ENCODE measurements at regions not wholly inside any gene's neighbourhood (a gene's known extent, or its start where the extent isn't known, plus 50 kb on each side); places are given as distances from the start of the nearest gene placed in this dataset.
"Not testable (repeated sequence)": the region's sequence is repeated elsewhere in the genome, so short reads cannot be mapped to it uniquely, and the experiment has no call there.

GRCh38 chr1:185383805-185384204 is 66.8 kb upstream of the IVNS1ABP start:
- H3K4me3 Mint-ChIP-seq (ENCODE audit: low read depth); H3K27me3 Mint-ChIP-seq (ENCODE audit: low read depth); H3K4me1 Mint-ChIP-seq (ENCODE audit: low read depth); H3K27ac Mint-ChIP-seq; intact Hi-C loops (cut with micrococcal nuclease); DNase-seq (ENCODE audit: low spot score); H3K36me3 Mint-ChIP-seq (ENCODE audit: low read depth): not testable (repeated sequence)
- peaks cover 18% of the 10 kb centered on the region for H3K9me3 Mint-ChIP-seq

- H3K27ac Mint-ChIP-seq = no peak overlapping the region
- H3K36me3 Mint-ChIP-seq (ENCODE audit: low read depth) = peaks cover 5% of the 10 kb centered on the region
- intact Hi-C loops (cut with micrococcal nuclease) = no loop called here
- peaks cover 4% of the 10 kb centered on the region for H3K27me3 Mint-ChIP-seq (ENCODE audit: low read depth)
- DNase-seq (ENCODE audit: low spot score) = no peak
- H3K9me3 Mint-ChIP-seq = peaks cover 10% of the 10 kb centered on the region
- H3K4me3 Mint-ChIP-seq (ENCODE audit: low read depth) = no peak overlapping the region
- H3K4me1 Mint-ChIP-seq (ENCODE audit: low read depth) = peaks cover 13% of the 10 kb centered on the region
These were observed 60.8 kb upstream of the IVNS1ABP start for GRCh38 chr1:185377831-185378230.

GRCh38 chr1:185376840-185377635 is 60.0 kb upstream of the IVNS1ABP start:
- peaks cover 4% of the 10 kb centered on the region for H3K27me3 Mint-ChIP-seq (ENCODE audit: low read depth)
- peaks cover 5% of the 10 kb centered on the region for H3K36me3 Mint-ChIP-seq (ENCODE audit: low read depth)
- no peak for DNase-seq (ENCODE audit: low spot score)
- no peak overlapping the region for H3K27ac Mint-ChIP-seq
- no peak overlapping the region for H3K4me3 Mint-ChIP-seq (ENCODE audit: low read depth)
- intact Hi-C loops (cut with micrococcal nuclease) = no loop called here
- H3K9me3 Mint-ChIP-seq = peaks cover 10% of the 10 kb centered on the region
- H3K4me1 Mint-ChIP-seq (ENCODE audit: low read depth) = peaks cover 13% of the 10 kb centered on the region

DNA sequence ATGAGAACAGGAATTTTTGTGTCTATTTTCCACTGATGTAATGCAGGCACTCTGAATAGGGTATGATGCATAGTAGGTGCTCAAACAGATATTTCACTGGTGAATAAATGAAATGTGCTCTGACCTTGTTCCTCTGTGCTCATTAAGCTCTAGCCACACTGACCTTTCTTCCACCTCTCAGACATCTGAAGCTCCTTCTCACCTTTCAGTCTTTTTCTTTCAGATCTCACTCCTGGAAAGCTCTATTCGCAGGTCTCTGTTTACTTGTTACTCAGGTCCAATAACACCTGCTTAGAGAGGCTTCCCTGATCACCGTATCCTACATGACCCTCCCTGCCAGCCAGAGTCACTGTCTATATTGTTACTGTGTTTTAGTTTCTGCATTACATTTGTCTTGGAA is 59.2 kb upstream of the IVNS1ABP start:
- Mint-ChIP-seq H3K36me3 (ENCODE audit: low read depth) (no peaks in the 10 kb centered on the region), H3K27ac (no peak overlapping the region), H3K4me3 (ENCODE audit: low read depth) (no peak overlapping the region), H3K27me3 (ENCODE audit: low read depth) (no peaks in the 10 kb centered on the region), H3K9me3 (peaks cover 2% of the 10 kb centered on the region), H3K4me1 (ENCODE audit: low read depth) (peaks cover 13% of the 10 kb centered on the region)
- intact Hi-C loops (cut with micrococcal nuclease) = no loop called here
- DNase-seq (ENCODE audit: low spot score) = no peak

DNA sequence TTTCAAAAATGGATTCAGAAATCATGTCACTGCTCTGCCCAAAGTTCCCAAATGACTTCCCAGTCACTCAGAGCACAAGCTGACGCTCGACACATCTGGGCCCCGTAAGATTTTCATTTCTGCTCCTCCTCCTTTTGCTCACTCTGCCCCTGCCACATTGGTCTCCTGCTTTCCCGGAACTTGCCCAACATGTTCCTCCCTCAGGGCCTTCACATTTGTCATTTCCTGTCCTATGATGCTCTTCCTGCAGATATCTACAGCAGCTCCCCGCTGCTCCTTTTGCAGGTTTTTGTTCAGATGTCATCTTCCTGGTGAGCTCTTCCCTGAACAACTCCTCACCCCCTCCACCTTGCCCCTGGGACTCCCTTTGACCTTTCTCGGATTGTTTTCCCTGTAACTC is 58.5 kb upstream of the IVNS1ABP start:
- Mint-ChIP-seq H3K36me3 (ENCODE audit: low read depth) (no peaks in the 10 kb centered on the region), H3K4me1 (ENCODE audit: low read depth) (peaks cover 13% of the 10 kb centered on the region), H3K4me3 (ENCODE audit: low read depth) (no peak overlapping the region), H3K27ac (no peak overlapping the region), H3K27me3 (ENCODE audit: low read depth) (no peaks in the 10 kb centered on the region), H3K9me3 (no peaks in the 10 kb centered on the region)
- intact Hi-C loops (cut with micrococcal nuclease) = no loop called here
- no peak for DNase-seq (ENCODE audit: low spot score)

DNA sequence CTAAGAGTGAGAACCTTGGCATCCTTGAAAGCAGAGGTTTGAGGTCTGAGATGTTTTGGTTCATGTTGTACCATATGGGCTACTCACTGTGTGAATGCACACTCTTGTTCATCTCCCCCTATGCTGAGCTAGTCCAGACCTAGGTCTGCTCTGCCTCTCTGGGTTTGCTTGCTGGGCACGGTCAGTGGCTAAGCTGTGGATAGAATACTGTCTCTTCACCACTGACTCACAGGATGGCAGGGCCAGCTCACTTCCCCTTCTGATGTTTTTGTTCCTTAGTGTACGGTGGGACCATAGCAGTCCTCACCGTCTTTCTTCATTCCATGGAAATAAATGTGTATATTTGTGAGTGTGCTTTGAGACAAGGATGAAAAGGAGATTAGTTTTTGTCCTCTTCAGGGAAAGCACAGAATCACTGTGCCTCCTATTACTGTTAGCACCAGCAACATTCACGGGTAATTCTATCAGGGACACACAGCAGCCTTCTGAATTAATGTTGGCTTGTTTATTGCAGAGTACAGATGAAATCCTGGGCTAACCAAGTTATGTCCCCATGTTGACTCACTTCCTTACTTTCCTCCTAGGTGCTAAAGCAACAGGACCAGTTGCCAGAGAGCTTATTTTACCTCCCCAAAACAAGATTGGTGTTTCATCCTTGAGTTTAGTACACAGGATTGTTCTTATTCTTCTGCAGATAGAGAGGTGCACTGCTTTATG is 56.9 kb upstream of the IVNS1ABP start:
- Mint-ChIP-seq H3K27ac (no peak overlapping the region), H3K4me1 (ENCODE audit: low read depth) (peaks cover 14% of the 10 kb centered on the region), H3K27me3 (ENCODE audit: low read depth) (no peaks in the 10 kb centered on the region), H3K9me3 (no peaks in the 10 kb centered on the region), H3K36me3 (ENCODE audit: low read depth) (no peaks in the 10 kb centered on the region), H3K4me3 (ENCODE audit: low read depth) (no peak overlapping the region)
- DNase-seq (ENCODE audit: low spot score) = no peak
- intact Hi-C loops (cut with micrococcal nuclease) = no loop called here

DNA sequence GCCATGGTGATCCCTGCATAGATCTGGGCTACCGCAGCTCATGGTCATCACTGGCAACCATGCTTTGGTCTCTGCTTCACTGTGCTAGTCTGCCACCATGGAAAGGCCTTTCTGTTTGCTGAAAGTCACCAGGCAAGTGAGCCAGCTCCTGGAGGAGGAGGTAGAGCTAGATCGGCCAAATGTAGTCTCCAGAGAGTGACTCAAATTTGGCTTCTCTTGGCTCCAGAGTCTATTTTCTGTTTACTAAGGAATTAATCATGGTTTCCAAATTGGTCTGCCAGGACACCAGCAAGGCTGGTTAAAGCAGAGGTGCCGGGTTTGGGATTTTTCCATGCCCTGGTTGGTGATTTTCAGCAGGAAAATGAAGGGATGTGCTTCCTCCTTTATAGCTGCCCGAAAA is 52.7 kb upstream of the IVNS1ABP start:
- no peak overlapping the region for H3K27ac Mint-ChIP-seq
- no peak overlapping the region for H3K4me3 Mint-ChIP-seq (ENCODE audit: low read depth)
- H3K36me3 Mint-ChIP-seq (ENCODE audit: low read depth) = no peaks in the 10 kb centered on the region
- peaks cover 18% of the 10 kb centered on the region for H3K4me1 Mint-ChIP-seq (ENCODE audit: low read depth)
- intact Hi-C loops (cut with micrococcal nuclease) = no loop called here
- no peaks in the 10 kb centered on the region for H3K9me3 Mint-ChIP-seq
- no peak for DNase-seq (ENCODE audit: low spot score)
- peaks cover 4% of the 10 kb centered on the region for H3K27me3 Mint-ChIP-seq (ENCODE audit: low read depth)

- no peak for DNase-seq (ENCODE audit: low spot score)
- peaks cover 7% of the 10 kb centered on the region for H3K27me3 Mint-ChIP-seq (ENCODE audit: low read depth)
- intact Hi-C loops (cut with micrococcal nuclease) = no loop called here
- H3K36me3 Mint-ChIP-seq (ENCODE audit: low read depth) = no peaks in the 10 kb centered on the region
- H3K4me1 Mint-ChIP-seq (ENCODE audit: low read depth) = peaks cover 13% of the 10 kb centered on the region
- no peak overlapping the region for H3K4me3 Mint-ChIP-seq (ENCODE audit: low read depth)
- H3K9me3 Mint-ChIP-seq = no peaks in the 10 kb centered on the region
- no peak overlapping the region for H3K27ac Mint-ChIP-seq
These were observed 52.0 kb upstream of the IVNS1ABP start for GRCh38 chr1:185368913-185369491.

DNA sequence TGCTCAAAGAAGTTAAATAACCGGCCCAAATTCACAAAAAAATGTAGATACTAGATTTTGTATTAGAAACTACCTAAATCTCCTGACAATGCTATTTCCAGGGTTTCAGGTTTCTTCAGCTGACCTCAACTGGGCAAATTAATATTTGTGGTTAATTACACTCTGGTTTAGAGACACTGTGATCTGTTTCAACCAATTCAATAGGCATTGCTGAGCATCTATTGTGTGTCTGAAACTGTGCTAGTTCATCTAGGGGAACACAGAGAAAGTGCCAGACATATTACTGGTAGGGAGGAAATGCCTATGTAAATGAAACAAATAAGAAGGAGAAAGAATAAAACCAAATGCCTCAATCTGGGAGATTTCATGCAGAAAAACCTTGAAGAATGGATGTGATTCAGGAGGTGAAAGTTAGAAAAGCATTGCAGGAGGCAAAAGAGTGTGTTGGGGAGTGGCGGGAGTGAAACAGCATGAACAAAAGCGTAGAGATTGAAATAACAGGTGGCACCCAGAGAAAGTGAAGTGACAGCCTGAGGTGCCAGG is 51.3 kb upstream of the IVNS1ABP start:
- peaks cover 9% of the 10 kb centered on the region for H3K4me1 Mint-ChIP-seq (ENCODE audit: low read depth)
- no peak for DNase-seq (ENCODE audit: low spot score)
- H3K36me3 Mint-ChIP-seq (ENCODE audit: low read depth) = no peaks in the 10 kb centered on the region
- peaks cover 3% of the 10 kb centered on the region for H3K9me3 Mint-ChIP-seq
- H3K4me3 Mint-ChIP-seq (ENCODE audit: low read depth) = no peak overlapping the region
- intact Hi-C loops (cut with micrococcal nuclease) = no loop called here
- peaks cover 7% of the 10 kb centered on the region for H3K27me3 Mint-ChIP-seq (ENCODE audit: low read depth)
- H3K27ac Mint-ChIP-seq = no peak overlapping the region

DNA sequence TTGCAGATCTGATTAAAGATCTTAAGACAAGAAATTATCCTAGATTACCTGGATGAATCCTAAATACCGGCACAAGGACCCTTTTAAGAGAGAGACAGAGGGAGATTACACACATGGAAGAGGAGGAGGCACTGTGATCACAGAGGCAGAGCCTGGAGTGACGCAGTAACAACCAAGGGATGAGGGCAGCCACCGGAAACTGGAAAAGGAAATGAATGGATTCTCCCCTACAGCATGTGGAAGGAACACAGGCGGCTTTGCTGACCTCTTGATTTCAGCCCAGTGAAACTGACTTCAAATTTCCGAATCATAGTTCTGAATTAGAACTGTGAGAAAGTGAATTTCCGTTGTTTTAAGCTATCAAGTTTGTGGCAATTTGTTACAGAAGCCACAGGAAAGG is 50.2 kb upstream of the IVNS1ABP start:
- Mint-ChIP-seq H3K27me3 (ENCODE audit: low read depth) (peaks cover 9% of the 10 kb centered on the region), H3K9me3 (peaks cover 8% of the 10 kb centered on the region), H3K36me3 (ENCODE audit: low read depth) (peaks cover 1% of the 10 kb centered on the region), H3K27ac (no peak overlapping the region), H3K4me3 (ENCODE audit: low read depth) (no peak overlapping the region), H3K4me1 (ENCODE audit: low read depth) (peaks cover 6% of the 10 kb centered on the region)
- intact Hi-C loops (cut with micrococcal nuclease) = no loop called here
- DNase-seq (ENCODE audit: low spot score) = no peak
